Activated CD8-positive, alpha-beta T cell treated with anti-CD3 and anti-CD28 coated beads for 36 hours (primary cell): ENCODE measurements at regions not wholly inside any gene's neighbourhood (a gene's known extent, or its start where the extent isn't known, plus 50 kb on each side); places are given as distances from the start of the nearest gene placed in this dataset.

ENCODE experiments used
- ATAC-seq: fragments of 200-7000 bp; cut with Tn5 transposase; one replicate; pipeline ENCODE4 v1.10.0; 2021; ENCODE audit warnings: mild to moderate bottlenecking, moderate library complexity
- CTCF ChIA-PET: fragments of 350-600 bp; sonication (Branson Sonifier 250); formaldehyde crosslinking; loops from one replicate; lab custom pipeline; 2021; ENCODE audit warnings: antibody characterized with exemption; lab: Charles Lee
- POLR2A ChIA-PET: fragments of 350-600 bp; sonication (Branson Sonifier 250); formaldehyde crosslinking; loops from one replicate; lab custom pipeline; 2021; ENCODE audit warnings: antibody characterized with exemption; lab: Charles Lee
- DNase-seq: peaks from one replicate; pipeline ENCODE4 v3.0.0-alpha.2; 2020
- H3K27ac Mint-ChIP-seq: one replicate; pipeline ENCODE4 v1.8.0; 2021; ENCODE audit warnings: mild to moderate bottlenecking, mixed read lengths
- H3K27me3 Mint-ChIP-seq: one replicate; pipeline ENCODE4 v1.8.0; 2021; ENCODE audit warnings: mixed read lengths
- H3K36me3 Mint-ChIP-seq: one replicate; pipeline ENCODE4 v1.8.0; 2021; ENCODE audit warnings: low read depth, mixed read lengths
- H3K4me1 Mint-ChIP-seq: one replicate; pipeline ENCODE4 v1.8.0; 2021; ENCODE audit warnings: low read depth, mixed read lengths
- H3K4me3 Mint-ChIP-seq: one replicate; pipeline ENCODE4 v1.8.0; 2021; ENCODE audit warnings: mild to moderate bottlenecking, moderate library complexity, mixed read lengths
- H3K9me3 Mint-ChIP-seq: one replicate; pipeline ENCODE4 v1.8.0; 2021; ENCODE audit warnings: mixed read lengths
- CTCF ChIP-seq: fragments of 200-600 bp; IDR thresholded peaks from one replicate; pipeline ENCODE4 v1.8.0; 2022; ENCODE audit warnings: antibody characterized with exemption, mild to moderate bottlenecking
- intact Hi-C: fragments of 100-400 bp; cut with micrococcal nuclease; formaldehyde crosslinking; loops from one replicate; pipeline ENCODE4 v1.10.0; 2022

DNA sequence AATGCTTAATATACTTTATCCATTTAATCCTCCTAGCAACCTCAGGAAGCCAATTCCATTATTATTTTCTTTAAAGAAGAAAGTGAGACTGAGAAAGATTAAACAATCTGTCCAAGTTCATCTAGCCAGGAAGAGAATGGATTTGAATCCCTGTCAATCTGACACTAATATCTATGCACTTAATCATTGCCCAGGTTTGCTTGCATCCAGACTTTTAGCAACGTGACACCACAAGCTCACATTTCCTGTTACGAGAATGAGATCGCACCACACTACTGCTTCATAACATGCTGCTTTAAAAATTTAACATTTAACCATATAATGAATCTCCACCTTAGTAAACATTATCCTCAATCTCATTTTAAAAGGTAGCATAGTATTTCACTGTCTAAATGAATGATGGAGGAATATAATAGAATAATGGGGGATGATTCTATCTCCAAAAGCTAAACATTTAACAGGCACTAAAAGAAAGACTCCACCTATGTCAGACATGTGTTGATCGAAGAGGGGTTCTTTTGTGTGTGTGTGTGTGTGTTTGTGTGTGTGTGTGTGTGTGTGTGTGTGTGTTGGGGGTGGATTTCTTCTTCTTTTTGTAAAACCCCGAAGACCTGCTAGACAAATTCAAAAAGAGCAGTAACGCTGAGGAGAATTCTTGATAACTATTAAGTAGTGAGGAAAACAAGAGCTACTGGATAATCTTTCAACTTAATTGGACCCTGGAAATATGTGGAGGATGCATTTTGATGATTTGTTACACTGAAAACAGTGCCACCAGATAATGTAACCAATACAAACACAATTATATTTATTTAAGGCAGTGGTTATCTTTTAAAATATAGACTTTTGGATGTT is 138.7 kb upstream of the NR3C1 start:
- ChIA-PET POLR2A (interaction anchor here (0.6 kb wide), 1 partner anchor 355 kb away, joined by 3 read pairs; no protein-coding TSS in a partner anchor), CTCF (interaction anchor here (0.8 to 1.0 kb wide), 3 partner anchors 10 to 283 kb away, joined by 3 to 7 read pairs (median 3); no protein-coding TSS in a partner anchor)
- H3K36me3 Mint-ChIP-seq: no peaks in the 10 kb centered on the region
- H3K27me3 Mint-ChIP-seq: no peaks in the 10 kb centered on the region
- H3K27ac Mint-ChIP-seq: no peak overlapping the region
- DNase-seq (no peak), ATAC-seq (no peak)
- no peaks in the 10 kb centered on the region for H3K9me3 Mint-ChIP-seq
- intact Hi-C loops: no loop called here
- no peak for TF ChIP-seq CTCF
- H3K4me3 Mint-ChIP-seq: no peak overlapping the region
- H3K4me1 Mint-ChIP-seq: no peaks in the 10 kb centered on the region

DNA sequence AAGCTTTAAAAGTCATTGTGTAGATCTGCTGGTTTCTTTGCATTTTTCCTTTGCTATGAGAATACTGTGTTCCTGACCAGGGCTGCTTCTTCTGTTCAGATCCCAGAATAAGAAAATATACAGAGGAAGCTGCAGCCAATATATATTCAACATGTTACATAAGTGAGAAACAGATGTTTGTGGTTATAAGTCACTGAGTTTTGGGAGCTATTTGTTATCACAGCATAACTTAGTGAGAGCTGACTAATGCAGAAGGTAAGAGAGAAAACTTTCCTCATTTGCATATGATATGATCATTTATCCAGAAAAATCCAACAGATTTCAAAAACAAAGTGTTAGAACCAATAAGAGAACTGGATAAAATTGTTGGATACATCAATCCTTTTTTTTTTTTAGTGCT is 136.3 kb upstream of the NR3C1 start:
- Mint-ChIP-seq H3K27me3 (no peaks in the 10 kb centered on the region), H3K36me3 (no peaks in the 10 kb centered on the region), H3K27ac (no peak overlapping the region), H3K9me3 (no peaks in the 10 kb centered on the region), H3K4me3 (no peak overlapping the region), H3K4me1 (no peaks in the 10 kb centered on the region)
- ChIA-PET CTCF (interaction anchor here (0.7 kb wide), 1 partner anchor 455 kb away, joined by 3 read pairs; no protein-coding TSS in a partner anchor), POLR2A (interaction anchor here (0.6 to 0.7 kb wide), 2 partner anchors 43 to 54 kb away, joined by 3 to 4 read pairs; no protein-coding TSS in a partner anchor)
- no peak for TF ChIP-seq CTCF
- intact Hi-C loops: no loop called here
- no peak for DNase-seq
- ATAC-seq: no peak

- ChIA-PET POLR2A (interaction anchor here (1.0 kb wide), 1 partner anchor 15 kb away, joined by 3 read pairs; no protein-coding TSS in a partner anchor), CTCF (no interaction called here)
- ATAC-seq: no peak
- no peaks in the 10 kb centered on the region for H3K36me3 Mint-ChIP-seq
- no peak for DNase-seq
- no peak for TF ChIP-seq CTCF
- no peaks in the 10 kb centered on the region for H3K9me3 Mint-ChIP-seq
- H3K27me3 Mint-ChIP-seq: peaks cover 2% of the 10 kb centered on the region
- no peak overlapping the region for H3K4me3 Mint-ChIP-seq
- no peak overlapping the region for H3K27ac Mint-ChIP-seq
- intact Hi-C loops: no loop called here
- H3K4me1 Mint-ChIP-seq: no peaks in the 10 kb centered on the region
Observed at GRCh38 chr5:143537056-143537455, 133.6 kb upstream of the NR3C1 start.

DNA sequence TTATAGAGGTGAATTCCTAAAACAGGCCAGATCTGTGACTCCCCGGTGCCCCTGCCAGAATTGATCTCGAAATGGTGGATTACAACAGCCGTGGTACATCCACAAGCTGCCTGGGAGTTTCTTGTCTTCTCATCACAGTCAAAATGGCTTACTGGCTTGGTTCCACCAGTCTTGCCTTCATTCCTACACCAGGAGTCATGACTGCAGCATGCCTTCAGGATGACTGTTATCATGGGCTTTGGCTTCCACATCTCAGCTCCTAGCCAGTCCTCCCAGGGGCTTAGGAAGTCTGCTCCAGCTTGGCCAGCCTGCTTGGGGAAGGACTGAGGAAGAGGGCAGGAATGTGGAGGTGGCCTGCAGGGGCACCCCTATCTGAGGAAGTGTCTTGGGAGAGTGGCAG is 132.9 kb upstream of the NR3C1 start:
- H3K9me3 Mint-ChIP-seq: no peaks in the 10 kb centered on the region
- no peak overlapping the region for H3K27ac Mint-ChIP-seq
- ATAC-seq (no peak), DNase-seq (no peak)
- H3K27me3 Mint-ChIP-seq: peaks cover 2% of the 10 kb centered on the region
- no peak overlapping the region for H3K4me3 Mint-ChIP-seq
- no peaks in the 10 kb centered on the region for H3K4me1 Mint-ChIP-seq
- no peak for TF ChIP-seq CTCF
- intact Hi-C loops: no loop called here
- no peaks in the 10 kb centered on the region for H3K36me3 Mint-ChIP-seq
- POLR2A ChIA-PET: interaction anchor here (0.6 to 1.0 kb wide), 2 partner anchors 15 to 102 kb away, joined by 3 read pairs; no protein-coding TSS in a partner anchor
- CTCF ChIA-PET: interaction anchor here (0.7 kb wide), 1 partner anchor 16 kb away, joined by 3 read pairs; no protein-coding TSS in a partner anchor

- no peaks in the 10 kb centered on the region for H3K9me3 Mint-ChIP-seq
- H3K27ac Mint-ChIP-seq: no peak overlapping the region
- H3K27me3 Mint-ChIP-seq: peaks cover 2% of the 10 kb centered on the region
- ATAC-seq (no peak), DNase-seq (no peak)
- POLR2A ChIA-PET: no interaction called here
- CTCF ChIA-PET: no interaction called here
- H3K36me3 Mint-ChIP-seq: no peaks in the 10 kb centered on the region
- intact Hi-C loops: no loop called here
- H3K4me1 Mint-ChIP-seq: no peaks in the 10 kb centered on the region
- H3K4me3 Mint-ChIP-seq: no peak overlapping the region
- TF ChIP-seq CTCF: no peak
Observed at GRCh38 chr5:143534761-143535154, 131.3 kb upstream of the NR3C1 start.
